MM.1S (cell line): ENCODE measurements at regions not wholly inside any gene's neighbourhood (a gene's known extent, or its start where the extent isn't known, plus 50 kb on each side); places are given as distances from the start of the nearest gene placed in this dataset.

Experiments used
- DNase-seq: peaks from one replicate; pipeline ENCODE4 v3.0.0-alpha.2; 2015
- H2AFZ ChIP-seq: fragments of 300-600 bp; sonication (generic); 2 replicates; pipeline ENCODE4 v1.6.0; 2016; ENCODE audit warnings: antibody characterized with exemption, low read length
- H3F3A ChIP-seq: fragments of 300-600 bp; sonication (generic); 2 replicates; pipeline ENCODE4 v1.6.1; 2016; ENCODE audit warnings: mild to moderate bottlenecking, antibody characterized with exemption, low read length, moderate library complexity, mixed read lengths; ENCODE audit not compliant: insufficient read depth
- H3K27ac ChIP-seq: fragments of 300-600 bp; sonication (generic); 2 replicates; pipeline ENCODE4 v1.5.1; 2016; ENCODE audit warnings: mild to moderate bottlenecking, low read length
- H3K27me3 ChIP-seq: fragments of 300-600 bp; sonication (generic); replicated peaks from 2 replicates; pipeline ENCODE4 v1.6.0; 2016; ENCODE audit warnings: low read length; ENCODE audit not compliant: insufficient read depth
- H3K36me3 ChIP-seq: fragments of 300-600 bp; sonication (generic); replicated peaks from 2 replicates; pipeline ENCODE4 v1.6.1; 2016; ENCODE audit warnings: mild to moderate bottlenecking, low read length, mixed read lengths; ENCODE audit not compliant: insufficient read depth
- H3K4me1 ChIP-seq: fragments of 300-600 bp; sonication (generic); 2 replicates; pipeline ENCODE4 v1.6.1; 2016; ENCODE audit warnings: low read length, mixed read lengths
- H3K4me2 ChIP-seq: fragments of 300-600 bp; sonication (generic); 2 replicates; pipeline ENCODE4 v1.6.0; 2016; ENCODE audit warnings: low read depth, low read length
- H3K4me3 ChIP-seq: fragments of 300-600 bp; sonication (generic); 2 replicates; pipeline ENCODE4 v1.5.1; 2016; ENCODE audit warnings: low read length, mixed read lengths
- H3K79me2 ChIP-seq: fragments of 300-600 bp; sonication (generic); 2 replicates; pipeline ENCODE4 v1.6.1; 2016; ENCODE audit warnings: mixed run types, low read length, mixed read lengths
- H3K9ac ChIP-seq: fragments of 300-600 bp; sonication (generic); 2 replicates; pipeline ENCODE4 v1.6.1; 2016; ENCODE audit warnings: low read length, mixed read lengths
- H3K9me2 ChIP-seq: fragments of 300-600 bp; sonication (generic); replicated peaks from 2 replicates; pipeline ENCODE4 v1.6.1; 2016; ENCODE audit warnings: mild to moderate bottlenecking, low read length, mixed read lengths; ENCODE audit not compliant: insufficient read depth
- H3K9me3 ChIP-seq: fragments of 300-600 bp; sonication (generic); replicated peaks from 2 replicates; pipeline ENCODE4 v1.6.1; 2016; ENCODE audit warnings: mild to moderate bottlenecking, low read length, mixed read lengths; ENCODE audit not compliant: insufficient read depth
- H4K20me1 ChIP-seq: fragments of 300-600 bp; sonication (generic); 2 replicates; pipeline ENCODE4 v1.6.1; 2016; ENCODE audit warnings: mild to moderate bottlenecking, low read length, moderate library complexity, mixed read lengths; ENCODE audit not compliant: insufficient read depth
- EZH2 ChIP-seq: fragments of 300-600 bp; sonication (generic); optimal IDR thresholded peaks from 2 replicates; pipeline ENCODE3; 2017; ENCODE audit warnings: low read depth, mild to moderate bottlenecking, antibody characterized with exemption, low read length, mixed read lengths
- EZH2phosphoT487 ChIP-seq: fragments of 300-600 bp; sonication (generic); IDR thresholded peaks from 2 replicates; pipeline ENCODE4 v1.6.1; 2018; ENCODE audit warnings: antibody characterized with exemption, low read length
- TF ChIP-seq, protein P1 (sequence below): fragments of 300-600 bp; sonication (generic); IDR thresholded peaks from 2 replicates; pipeline ENCODE4 v1.5.1; 2016; ENCODE audit warnings: antibody characterized with exemption, low read length, mixed read lengths

DNA sequence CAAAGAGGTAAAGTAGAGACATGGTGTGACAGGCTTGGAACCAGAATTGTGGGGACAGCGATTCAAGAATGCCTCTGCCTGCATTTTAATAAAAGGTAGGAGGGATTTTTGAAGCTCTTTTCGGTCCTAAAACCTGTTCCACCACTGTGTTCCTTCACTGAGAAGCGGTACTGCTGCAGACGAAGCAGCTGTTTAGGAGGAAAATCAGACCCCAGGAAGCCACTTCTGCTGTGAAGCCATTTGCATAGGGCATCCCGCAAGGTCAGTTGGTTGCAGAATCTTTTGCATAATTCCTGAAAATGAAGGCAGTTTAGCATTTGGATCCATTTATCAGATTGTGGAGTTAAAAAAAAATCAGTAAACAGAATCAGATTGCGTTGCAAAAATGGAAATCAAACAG is 183.3 kb upstream of the PRKCQ start:
- Histone ChIP-seq H3K27ac (no peak overlapping the region), H3K36me3 (no peaks in the 10 kb centered on the region), H2AFZ (no peak overlapping the region), H3K27me3 (no peaks in the 10 kb centered on the region), H3K9me3 (no peaks in the 10 kb centered on the region), H3K9me2 (no peaks in the 10 kb centered on the region), H3K4me1 (no peaks in the 10 kb centered on the region), H3F3A (no peaks in the 10 kb centered on the region), H3K4me3 (no peak overlapping the region), H3K4me2 (no peak overlapping the region), H3K9ac (no peak overlapping the region), H4K20me1 (no peaks in the 10 kb centered on the region), H3K79me2 (no peaks in the 10 kb centered on the region)
- TF ChIP-seq, protein P1, sequence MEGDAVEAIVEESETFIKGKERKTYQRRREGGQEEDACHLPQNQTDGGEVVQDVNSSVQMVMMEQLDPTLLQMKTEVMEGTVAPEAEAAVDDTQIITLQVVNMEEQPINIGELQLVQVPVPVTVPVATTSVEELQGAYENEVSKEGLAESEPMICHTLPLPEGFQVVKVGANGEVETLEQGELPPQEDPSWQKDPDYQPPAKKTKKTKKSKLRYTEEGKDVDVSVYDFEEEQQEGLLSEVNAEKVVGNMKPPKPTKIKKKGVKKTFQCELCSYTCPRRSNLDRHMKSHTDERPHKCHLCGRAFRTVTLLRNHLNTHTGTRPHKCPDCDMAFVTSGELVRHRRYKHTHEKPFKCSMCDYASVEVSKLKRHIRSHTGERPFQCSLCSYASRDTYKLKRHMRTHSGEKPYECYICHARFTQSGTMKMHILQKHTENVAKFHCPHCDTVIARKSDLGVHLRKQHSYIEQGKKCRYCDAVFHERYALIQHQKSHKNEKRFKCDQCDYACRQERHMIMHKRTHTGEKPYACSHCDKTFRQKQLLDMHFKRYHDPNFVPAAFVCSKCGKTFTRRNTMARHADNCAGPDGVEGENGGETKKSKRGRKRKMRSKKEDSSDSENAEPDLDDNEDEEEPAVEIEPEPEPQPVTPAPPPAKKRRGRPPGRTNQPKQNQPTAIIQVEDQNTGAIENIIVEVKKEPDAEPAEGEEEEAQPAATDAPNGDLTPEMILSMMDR, result no peak
- TF ChIP-seq EZH2 (no peak), EZH2phosphoT487 (no peak)
- no peak for DNase-seq

DNA sequence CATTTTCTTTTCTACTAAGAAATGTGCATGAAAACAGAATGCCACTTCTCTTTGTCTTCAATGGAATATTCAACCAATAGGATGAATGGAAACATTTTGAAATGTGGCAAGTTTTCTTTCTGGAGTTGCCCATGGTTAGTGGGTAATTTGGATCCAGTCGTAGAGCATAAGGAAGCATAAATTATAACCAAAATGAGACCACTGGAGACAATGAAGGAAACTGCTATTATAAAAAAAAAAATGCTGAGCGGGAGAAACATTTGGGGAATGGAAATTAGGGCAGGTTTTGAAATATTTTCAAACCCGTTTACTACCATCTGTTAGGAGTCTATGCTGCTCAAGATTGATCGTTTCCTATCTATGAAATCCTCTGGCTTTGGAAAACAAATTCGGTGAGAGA is 182.9 kb upstream of the PRKCQ start:
- Histone ChIP-seq H4K20me1 (no peaks in the 10 kb centered on the region), H3K27me3 (no peaks in the 10 kb centered on the region), H3K4me3 (no peak overlapping the region), H3K36me3 (no peaks in the 10 kb centered on the region), H3K27ac (no peak overlapping the region), H3F3A (no peaks in the 10 kb centered on the region), H3K79me2 (no peaks in the 10 kb centered on the region), H3K4me2 (no peak overlapping the region), H2AFZ (no peak overlapping the region), H3K9me3 (no peaks in the 10 kb centered on the region), H3K9me2 (no peaks in the 10 kb centered on the region), H3K9ac (no peak overlapping the region), H3K4me1 (no peaks in the 10 kb centered on the region)
- TF ChIP-seq EZH2phosphoT487 (no peak), EZH2 (no peak)
- TF ChIP-seq, protein P1, result no peak
- DNase-seq, result no peak

DNA sequence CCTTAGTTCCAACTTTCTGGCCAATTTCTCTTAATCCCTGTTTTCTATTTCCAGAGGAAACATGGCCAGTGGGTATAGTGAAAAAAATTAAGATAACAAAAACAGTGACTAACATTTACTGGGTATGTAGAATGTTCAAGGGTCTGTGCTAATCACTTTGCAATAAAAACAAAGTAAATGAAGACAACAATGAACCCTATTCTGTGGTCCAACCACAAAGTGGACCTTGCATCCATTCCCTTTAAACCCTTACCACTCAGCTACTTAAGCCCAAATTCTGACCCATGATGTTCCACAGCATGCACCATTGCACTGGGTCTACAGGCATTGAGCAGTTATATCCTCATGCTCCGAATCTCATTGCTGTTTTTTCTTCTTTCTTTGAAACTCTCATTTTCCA is 179.9 kb upstream of the PRKCQ start:
- Histone ChIP-seq H3K9me3 (no peaks in the 10 kb centered on the region), H3K4me2 (no peak overlapping the region), H3F3A (no peaks in the 10 kb centered on the region), H3K9ac (no peak overlapping the region), H3K4me3 (no peak overlapping the region), H4K20me1 (no peaks in the 10 kb centered on the region), H2AFZ (no peak overlapping the region), H3K36me3 (no peaks in the 10 kb centered on the region), H3K9me2 (no peaks in the 10 kb centered on the region), H3K79me2 (no peaks in the 10 kb centered on the region), H3K27ac (no peak overlapping the region), H3K4me1 (no peaks in the 10 kb centered on the region), H3K27me3 (no peaks in the 10 kb centered on the region)
- no peak for DNase-seq
- TF ChIP-seq, protein P1, result no peak
- TF ChIP-seq EZH2 (no peak), EZH2phosphoT487 (no peak)
